IMR-90 (cell line): ENCODE measurements at regions not wholly inside any gene's neighbourhood (a gene's known extent, or its start where the extent isn't known, plus 50 kb on each side); places are given as distances from the start of the nearest gene placed in this dataset.
A peak's percentile ranks its signal among the peaks of the same experiment; 100 is the strongest.

Source experiments
- ATAC-seq: fragments of 200-7000 bp; cut with Tn5 transposase; 2 replicates; pipeline ENCODE4 v1.9.1; 2020; ENCODE audit warnings: low read depth, mild to moderate bottlenecking, moderate library complexity
- BruUV-seq: library from RNA; stranded (reverse); fragments of 400-500 nt; replicated peaks from 2 replicates; lab custom pipeline; 2021; lab: Mats Ljungman, UMichigan
- CTCF ChIA-PET: fragments of 300-600 bp; formaldehyde crosslinking; extraction: SDS; loops from one replicate; lab custom pipeline; 2021; ENCODE audit warnings: antibody characterized with exemption; lab: Yijun Ruan, JAX
- POLR2A ChIA-PET: fragments of 300-600 bp; sonication (Branson Sonifier 250); formaldehyde crosslinking; loops from one replicate; lab custom pipeline; 2022; ENCODE audit warnings: antibody characterized with exemption; ENCODE audit not compliant: unreplicated experiment; lab: Charles Lee
- DNase-seq: peaks from one replicate; pipeline ENCODE4 v3.0.0; 2013
- H2AFZ ChIP-seq: replicated peaks from 2 replicates; pipeline ENCODE3; 2013; ENCODE audit warnings: low read length, mild to moderate bottlenecking; ENCODE audit not compliant: poor library complexity
- H2AK5ac ChIP-seq: 2 replicates; pipeline ENCODE4 v1.6.1; 2013; ENCODE audit warnings: low read depth, low read length, inconsistent platforms
- H2AK9ac ChIP-seq: replicated peaks from 2 replicates; pipeline ENCODE3; 2013; ENCODE audit warnings: mild to moderate bottlenecking, low read depth, low read length, moderate library complexity; ENCODE audit not compliant: poor library complexity
- H2BK120ac ChIP-seq: 2 replicates; pipeline ENCODE4 v1.6.1; 2013; ENCODE audit warnings: low read depth, low read length, inconsistent platforms
- H2BK15ac ChIP-seq: 3 replicates; pipeline ENCODE4 v1.6.1; 2013; ENCODE audit warnings: low read depth, low read length, inconsistent platforms
- H2BK20ac ChIP-seq: 2 replicates; pipeline ENCODE4 v1.6.1; 2013; ENCODE audit warnings: low read depth, mild to moderate bottlenecking, inconsistent platforms, low read length, moderate library complexity
- H2BK5ac ChIP-seq: 2 replicates; pipeline ENCODE4 v1.6.1; 2013; ENCODE audit warnings: mild to moderate bottlenecking, low read depth, low read length, inconsistent platforms; ENCODE audit not compliant: poor library complexity, severe bottlenecking
- H3K14ac ChIP-seq: replicated peaks from 2 replicates; pipeline ENCODE4 v1.6.1; 2013; ENCODE audit warnings: low read depth, low read length, inconsistent platforms
- H3K18ac ChIP-seq: 2 replicates; pipeline ENCODE4 v1.6.1; 2013; ENCODE audit warnings: low read depth, low read length, control low read depth
- H3K23ac ChIP-seq: 2 replicates; pipeline ENCODE4 v1.6.1; 2013; ENCODE audit warnings: low read depth, low read length, inconsistent platforms
- H3K27ac ChIP-seq: 2 replicates; pipeline ENCODE4 v1.5.1; 2013; ENCODE audit warnings: mild to moderate bottlenecking, control low read depth, low read length; ENCODE audit not compliant: insufficient read depth
- H3K27me3 ChIP-seq: 2 replicates; pipeline ENCODE4 v1.6.1; 2013; ENCODE audit warnings: low read length; ENCODE audit not compliant: control insufficient read depth, insufficient read depth
- H3K36me3 ChIP-seq: 2 replicates; pipeline ENCODE4 v1.6.1; 2013; ENCODE audit warnings: low read length, mixed read lengths; ENCODE audit not compliant: control insufficient read depth, insufficient read depth
- H3K4ac ChIP-seq: 2 replicates; pipeline ENCODE4 v1.6.1; 2013; ENCODE audit warnings: low read depth, low read length, inconsistent platforms
- H3K4me1 ChIP-seq: 2 replicates; pipeline ENCODE4 v1.6.1; 2013; ENCODE audit warnings: low read length, mixed read lengths; ENCODE audit not compliant: control insufficient read depth, insufficient read depth
- H3K4me2 ChIP-seq: 2 replicates; pipeline ENCODE4 v1.6.1; 2013; ENCODE audit warnings: low read depth, mild to moderate bottlenecking, control low read depth, low read length, moderate library complexity
- H3K4me3 ChIP-seq: 2 replicates; pipeline ENCODE4 v1.5.1; 2013; ENCODE audit warnings: low read depth, mild to moderate bottlenecking, control low read depth, low read length, moderate library complexity; ENCODE audit not compliant: insufficient read depth
- H3K56ac ChIP-seq: 2 replicates; pipeline ENCODE4 v1.6.1; 2013; ENCODE audit warnings: low read length, inconsistent platforms; ENCODE audit not compliant: insufficient read depth; ENCODE audit errors: extremely low read depth
- H3K79me1 ChIP-seq, 2 experiments: 2 replicates each; pipeline ENCODE4 v1.6.1; 2013; ENCODE audit warnings: low read length in 2 of 2, inconsistent platforms in 1 of 2, low read depth in 1 of 2
- H3K9ac ChIP-seq: 2 replicates; pipeline ENCODE4 v1.6.1; 2013; ENCODE audit warnings: low read depth, low read length, control low read depth
- H3K9me1 ChIP-seq: 2 replicates; pipeline ENCODE4 v1.6.1; 2013; ENCODE audit warnings: low read length, inconsistent platforms; ENCODE audit not compliant: insufficient read depth
- H3K9me3 ChIP-seq: 2 replicates; pipeline ENCODE4 v1.6.1; 2013; ENCODE audit warnings: low read length; ENCODE audit not compliant: control insufficient read depth, insufficient read depth
- H4K20me1 ChIP-seq: 2 replicates; pipeline ENCODE4 v1.6.1; 2013; ENCODE audit warnings: low read length, inconsistent platforms; ENCODE audit not compliant: insufficient read depth
- H4K5ac ChIP-seq: 2 replicates; pipeline ENCODE4 v1.6.1; 2013; ENCODE audit warnings: mild to moderate bottlenecking, low read depth, low read length, control low read depth
- H4K8ac ChIP-seq, 2 experiments: 2 replicates each; pipeline ENCODE4 v1.6.1; 2013; ENCODE audit warnings: low read depth in 2 of 2, low read length in 2 of 2, control low read depth in 1 of 2, inconsistent platforms in 1 of 2
- H4K91ac ChIP-seq: 2 replicates; pipeline ENCODE4 v1.6.1; 2013; ENCODE audit warnings: low read depth, low read length, inconsistent platforms; ENCODE audit not compliant: insufficient read depth
- BHLHE40 ChIP-seq: fragments of 150-350 bp; IDR thresholded peaks from 2 replicates; pipeline ENCODE4 v1.6.1; 2016; ENCODE audit warnings: mild to moderate bottlenecking, low read depth, low read length
- CHD1 ChIP-seq: IDR thresholded peaks from 2 replicates; pipeline ENCODE4 v1.6.1; 2012; ENCODE audit warnings: low read depth, low read length, improper control_type of control experiment
- MAZ ChIP-seq: IDR thresholded peaks from 2 replicates; pipeline ENCODE4 v1.6.1; 2012; ENCODE audit warnings: low read depth, mild to moderate bottlenecking, low read length, improper control_type of control experiment, moderate library complexity, borderline replicate concordance
- MXI1 ChIP-seq: IDR thresholded peaks from 2 replicates; pipeline ENCODE4 v1.6.1; 2012; ENCODE audit warnings: low read depth, mild to moderate bottlenecking, low read length, moderate library complexity, borderline replicate concordance
- NFE2L2 ChIP-seq: fragments of 150-350 bp; IDR thresholded peaks from 2 replicates; pipeline ENCODE4 v1.6.1; 2016; ENCODE audit warnings: low read depth, mild to moderate bottlenecking, low read length
- RFX5 ChIP-seq: IDR thresholded peaks from 2 replicates; pipeline ENCODE4 v1.8.0; 2012; ENCODE audit warnings: low read depth, mild to moderate bottlenecking, low read length, moderate library complexity
- WGBS, 2 experiments: methylation state at CpG; one replicate each; pipeline versions ENCODE4 v1.1.5 to v1.1.7; 2013; ENCODE audit warnings: missing lambda C conversion rate in 2 of 2; ENCODE audit not compliant: insufficient read length in 1 of 2; ENCODE audit errors: extremely low coverage in 2 of 2; 5-methylcytosine and 5-hydroxymethylcytosine counted together
- dilution Hi-C: fragments of 300-500 bp; cut with HindIII; formaldehyde crosslinking; loops from one replicate; pipeline ENCODE4 v1.14.3; 2018; ENCODE audit warnings: low sequenced_read_pairs; ENCODE audit not compliant: unreplicated experiment
- in situ Hi-C: fragments of 300-500 bp; cut with MboI; formaldehyde crosslinking; loops from 3 replicates; pipeline ENCODE4 v1.14.3; 2019; ENCODE audit warnings: low sequenced_read_pairs, inconsistent platforms, mixed read lengths
- intact Hi-C: fragments of 100-400 bp; cut with micrococcal nuclease; formaldehyde crosslinking; loops from 2 replicates; pipeline ENCODE4 v1.10.0; 2022

- H2BK120ac ChIP-seq = peak overlapping the region; percentile 45
- H4K20me1 ChIP-seq = peaks cover 20% of the 10 kb centered on the region; the same call in 1 of the 2 replicates
- H2AK9ac ChIP-seq = peak overlapping the region; percentile 26
- no CpG with 5 or more reads among the region's 14 CpGs for WGBS, 2 experiments
- H3K79me1 ChIP-seq = peaks cover 30 to 85% of the 10 kb centered on the region in 2 experiments
- peak overlapping the region; percentile 58; the same call in 1 of the 2 replicates for H2BK20ac ChIP-seq
- peak overlapping the region; percentile 36 for H2BK5ac ChIP-seq
- ATAC-seq (peak; percentile 33), DNase-seq (peak; percentile 59)
- H3K4me2 ChIP-seq = peak overlapping the region; percentile 62
- peak overlapping the region; percentile 54; the same call in 1 of the 2 replicates for H3K56ac ChIP-seq
- H3K4me3 ChIP-seq = no peak overlapping the region
- ChIA-PET POLR2A (interaction anchor here (0.5 kb wide), 1 partner anchor 1810 kb away, joined by 3 read pairs; no protein-coding TSS in a partner anchor), CTCF (interaction anchor here (0.5 to 2.1 kb wide), 4 partner anchors 20 to 322 kb away, joined by 3 to 10 read pairs (median 4); no protein-coding TSS in a partner anchor)
- peak overlapping the region; percentile 44 for H3K23ac ChIP-seq
- peaks cover 2% of the 10 kb centered on the region for H3K36me3 ChIP-seq
- H3K14ac ChIP-seq = peak overlapping the region; percentile 4; the same call in 1 of the 2 replicates
- H4K5ac ChIP-seq = no peak overlapping the region
- BruUV-seq = no TSS peak
- peak overlapping the region; percentile 69 for H2AFZ ChIP-seq
- peak overlapping the region; percentile 13 to 32; a peak in 3 of 4 replicates for H4K8ac ChIP-seq
- H2BK15ac ChIP-seq = peak overlapping the region; percentile 48; the same call in 2 of the 3 replicates
- intact Hi-C loops (loop anchor here (2.0 to 5.0 kb wide), 3 partner anchors 43 to 319 kb away; no protein-coding TSS in a partner anchor), in situ Hi-C loops (no loop called here), dilution Hi-C loops (no loop called here)
- no peaks in the 10 kb centered on the region for H3K27me3 ChIP-seq
- H3K4me1 ChIP-seq = peaks cover 25% of the 10 kb centered on the region
- peak overlapping the region; percentile 35 for H2AK5ac ChIP-seq
- H3K4ac ChIP-seq = peak overlapping the region; percentile 35
- peaks cover 23% of the 10 kb centered on the region for H3K9me1 ChIP-seq
- peak overlapping the region; percentile 11; the same call in 1 of the 2 replicates for H3K9ac ChIP-seq
- no peaks in the 10 kb centered on the region for H3K9me3 ChIP-seq
- peak overlapping the region; percentile 19 for H3K18ac ChIP-seq
- TF ChIP-seq NFE2L2 = no peak
- no peak for TF ChIP-seq MAZ
- TF ChIP-seq MXI1 = peak; percentile 19; the same call in 1 of the 2 replicates
- no peak for TF ChIP-seq RFX5
- no peak for TF ChIP-seq CHD1
- no peak for TF ChIP-seq BHLHE40
- peak overlapping the region; percentile 29; the same call in 1 of the 2 replicates for H3K27ac ChIP-seq
- peak overlapping the region; percentile 49 for H4K91ac ChIP-seq
Observed at GRCh38 chr4:71231129-71232055, 107.4 kb upstream of the SLC4A4 start.
